NCI-H2171 treated with DMSO at 0.1 percent for 48 hours (cell line): ENCODE measurements at regions not wholly inside any gene's neighbourhood (a gene's known extent, or its start where the extent isn't known, plus 50 kb on each side); places are given as distances from the start of the nearest gene placed in this dataset.

Source experiments
- DNase-seq: peaks from one replicate; lab custom pipeline; 2025; lab: John Stamatoyannopoulos, UW

- DNase-seq = no peak
Observed at GRCh38 chr7:155886391-155887173, 74.3 kb upstream of the SHH start.

- no peak for DNase-seq
Observed at GRCh38 chr7:155885167-155886155, 73.2 kb upstream of the SHH start.

- no peak for DNase-seq
Observed at GRCh38 chr7:155884225-155885166, 72.2 kb upstream of the SHH start.

- DNase-seq = no peak
Observed at GRCh38 chr7:155883491-155884224, 71.4 kb upstream of the SHH start.

- DNase-seq = no peak
Observed at GRCh38 chr7:155882596-155882995, 70.3 kb upstream of the SHH start.

GRCh38 chr7:155881471-155882350 is 69.4 kb upstream of the SHH start:
- no peak for DNase-seq

DNA sequence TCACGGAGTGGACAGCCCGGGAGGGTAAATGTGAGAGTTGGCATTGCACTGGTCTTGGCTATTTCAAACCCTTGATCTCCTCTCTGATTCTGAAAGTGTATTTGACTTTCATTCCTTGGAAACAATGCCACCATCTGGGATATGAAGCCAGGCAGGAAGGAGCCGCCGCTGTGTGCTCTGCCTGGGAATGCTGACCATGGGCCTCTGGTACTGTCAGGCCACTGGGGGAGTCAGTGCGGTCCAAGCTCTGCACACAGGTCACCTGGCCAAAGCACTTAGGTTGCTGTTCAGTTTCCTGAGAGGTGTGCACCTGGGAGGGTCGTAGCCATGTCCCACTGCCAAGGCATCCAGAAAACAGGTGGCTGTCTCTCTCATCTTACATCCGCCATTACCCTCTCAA is 68.5 kb upstream of the SHH start:
- DNase-seq = no peak

DNA sequence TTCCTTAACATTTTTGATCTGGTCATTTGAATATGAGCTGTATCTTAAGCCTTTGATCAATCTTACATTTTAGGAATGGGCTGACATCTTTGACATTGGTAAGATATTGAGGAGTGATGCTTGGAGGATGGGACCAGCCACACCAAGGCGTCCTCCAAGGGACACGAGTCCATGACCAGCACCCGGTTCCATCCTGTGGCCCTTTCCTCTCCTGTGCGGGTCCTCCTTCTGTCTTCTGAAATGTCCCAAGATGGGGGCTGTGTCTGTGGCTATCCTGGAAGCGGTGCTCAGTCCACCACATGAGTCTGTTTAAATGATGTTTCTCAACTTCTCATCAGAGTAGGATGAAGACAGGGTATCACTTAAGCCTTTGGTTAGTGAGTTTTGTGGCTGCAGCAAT is 67.3 kb upstream of the SHH start:
- DNase-seq = no peak

DNA sequence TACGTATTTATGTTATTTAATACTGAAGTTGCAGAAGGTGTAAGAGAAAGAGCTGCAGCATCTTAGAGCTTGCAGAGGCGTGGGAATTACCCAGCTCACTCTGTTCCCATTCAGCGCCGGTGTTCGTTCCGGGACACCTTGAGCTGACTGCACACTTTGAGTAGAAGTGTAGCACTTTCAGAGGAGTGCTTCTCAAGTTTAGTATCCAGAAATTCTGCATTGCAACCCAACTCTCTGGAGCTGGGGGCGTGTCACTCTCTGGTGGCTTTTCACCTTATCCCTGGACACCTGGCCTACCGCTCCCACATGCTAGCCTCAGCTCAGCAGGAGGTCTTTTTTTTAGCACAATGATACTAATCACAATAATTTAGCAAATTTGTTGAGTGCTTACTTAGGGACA is 66.4 kb upstream of the SHH start:
- DNase-seq = no peak

- no peak for DNase-seq
Observed at GRCh38 chr7:155878250-155878649, 66.0 kb upstream of the SHH start.

DNA sequence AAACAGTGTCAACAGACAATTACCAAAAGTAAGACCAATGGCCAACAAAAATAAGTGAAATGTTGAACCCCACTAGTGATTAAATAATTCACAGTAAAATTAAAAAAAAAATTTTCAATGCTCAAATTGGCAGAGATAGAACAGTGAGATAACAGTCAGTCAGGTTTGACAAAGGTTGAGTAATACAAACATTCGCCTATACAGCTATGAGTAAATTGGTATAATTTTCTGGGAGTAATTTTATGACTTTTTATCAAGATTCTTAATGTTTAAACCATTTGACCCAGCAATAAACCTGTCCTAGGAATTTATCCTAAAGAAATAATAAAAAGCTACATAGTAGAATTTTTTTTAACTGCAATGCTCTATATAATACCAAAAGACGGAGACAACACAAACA is 64.9 kb upstream of the SHH start:
- no peak for DNase-seq

DNA sequence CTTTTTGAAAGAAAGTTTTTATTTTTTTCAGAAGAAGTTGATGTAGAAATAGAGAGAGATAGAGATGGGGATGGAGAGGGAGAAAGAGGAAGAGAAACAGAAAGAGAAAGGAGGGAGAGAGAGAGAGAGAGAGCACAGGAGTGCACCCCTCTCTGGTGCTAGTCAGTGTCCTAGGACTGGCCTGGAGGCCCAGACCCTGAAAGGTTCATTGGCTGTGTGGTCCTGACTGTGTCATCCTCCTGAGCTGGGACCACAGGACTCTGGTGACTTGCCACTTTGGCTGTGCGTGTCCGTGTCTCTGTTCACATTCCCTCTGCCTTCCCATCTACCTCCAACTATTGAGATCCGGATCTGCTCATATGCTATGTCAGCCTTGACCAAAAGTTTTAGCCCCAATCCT is 62.1 kb upstream of the SHH start:
- no peak for DNase-seq

GRCh38 chr7:155874010-155874409 is 61.7 kb upstream of the SHH start:
- DNase-seq = no peak

- DNase-seq = no peak
Observed at GRCh38 chr7:155872678-155873369, 60.6 kb upstream of the SHH start.

- DNase-seq = no peak
Observed at GRCh38 chr7:155871211-155871610, 58.9 kb upstream of the SHH start.

- DNase-seq = no peak
Observed at GRCh38 chr7:155870334-155871180, 58.3 kb upstream of the SHH start.

- DNase-seq = no peak
Observed at GRCh38 chr7:155869784-155870076, 57.5 kb upstream of the SHH start.

- DNase-seq = no peak
Observed at GRCh38 chr7:155868955-155869783, 56.9 kb upstream of the SHH start.
